Jurkat, Clone E6-1 (cell line): ENCODE measurements at regions not wholly inside any gene's neighbourhood (a gene's known extent, or its start where the extent isn't known, plus 50 kb on each side); places are given as distances from the start of the nearest gene placed in this dataset.
A peak's percentile ranks its signal among the peaks of the same experiment; 100 is the strongest.

Experiments used
- DNase-seq: peaks from one replicate; pipeline ENCODE4 v3.0.0-alpha.2; 2011; ENCODE audit warnings: low read depth, low spot score
- H3K4me3 ChIP-seq: 2 replicates; pipeline ENCODE4 v1.5.1; 2011; ENCODE audit warnings: mild to moderate bottlenecking, low read length, control low read depth, moderate library complexity

DNA sequence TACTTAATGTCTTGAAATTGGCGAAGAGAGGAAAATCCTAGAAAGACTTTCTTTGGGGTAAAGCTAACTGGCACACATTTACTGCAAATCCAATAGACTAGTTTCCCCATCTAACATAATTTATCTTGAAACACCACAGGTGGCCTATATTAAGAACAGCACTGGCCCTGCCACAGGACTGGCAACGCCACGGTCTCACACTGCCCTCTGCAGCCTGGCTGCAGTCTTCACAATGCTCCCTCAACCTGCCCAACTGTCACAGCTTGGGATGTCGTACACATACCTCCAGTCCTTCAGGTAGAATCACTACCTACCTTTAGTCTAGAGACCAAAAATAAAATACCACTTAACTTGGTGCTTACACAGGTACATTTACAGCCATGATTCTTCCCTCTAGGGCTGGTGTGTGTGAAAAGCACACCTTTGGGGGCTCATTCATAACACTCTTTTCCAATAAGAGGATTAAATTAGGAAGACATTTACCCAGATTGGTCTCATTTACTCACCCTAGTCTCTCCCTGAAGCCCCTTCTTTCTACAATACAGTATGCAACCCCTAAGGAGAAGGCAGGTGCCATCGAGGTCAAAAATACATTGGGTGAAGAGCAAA is 222.2 kb downstream of the C1D start:
- DNase-seq, result peak; percentile 20
- no peak overlapping the region for H3K4me3 ChIP-seq

GRCh38 chr2:67841711-67842110 is 221.1 kb downstream of the C1D start:
- H3K4me3 ChIP-seq, result no peak overlapping the region
- DNase-seq, result no peak

DNA sequence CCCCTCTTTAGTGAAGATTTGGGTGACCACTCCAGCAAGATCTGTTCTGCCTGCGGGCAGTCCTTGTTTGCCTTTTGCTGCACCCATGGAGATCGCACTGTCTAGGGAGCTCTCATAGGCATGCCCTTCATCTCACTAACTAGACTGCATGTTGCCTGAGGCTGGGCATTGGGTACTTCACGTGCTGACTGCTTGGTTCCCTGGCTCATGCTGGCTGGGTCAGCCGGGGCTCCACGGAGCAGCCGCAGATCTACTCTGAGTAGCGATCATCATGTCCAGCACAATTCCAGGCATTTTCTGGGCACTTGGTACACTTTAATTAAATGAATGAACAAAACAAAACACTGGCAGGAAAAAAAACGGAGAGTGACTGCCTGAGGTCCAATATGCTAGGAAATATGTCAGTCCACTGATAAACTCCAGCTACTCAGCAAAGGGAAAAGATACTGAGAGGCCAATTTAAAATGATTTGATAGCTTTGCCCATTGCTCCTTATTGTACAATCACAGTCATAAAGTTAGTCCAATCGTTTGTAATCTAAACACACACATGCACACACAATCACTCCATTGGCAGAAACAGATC is 220.3 kb downstream of the C1D start:
- DNase-seq, result no peak
- no peak overlapping the region for H3K4me3 ChIP-seq

GRCh38 chr2:67844024-67844540 is 218.7 kb downstream of the C1D start:
- H3K4me3 ChIP-seq, result no peak overlapping the region
- DNase-seq, result no peak

DNA sequence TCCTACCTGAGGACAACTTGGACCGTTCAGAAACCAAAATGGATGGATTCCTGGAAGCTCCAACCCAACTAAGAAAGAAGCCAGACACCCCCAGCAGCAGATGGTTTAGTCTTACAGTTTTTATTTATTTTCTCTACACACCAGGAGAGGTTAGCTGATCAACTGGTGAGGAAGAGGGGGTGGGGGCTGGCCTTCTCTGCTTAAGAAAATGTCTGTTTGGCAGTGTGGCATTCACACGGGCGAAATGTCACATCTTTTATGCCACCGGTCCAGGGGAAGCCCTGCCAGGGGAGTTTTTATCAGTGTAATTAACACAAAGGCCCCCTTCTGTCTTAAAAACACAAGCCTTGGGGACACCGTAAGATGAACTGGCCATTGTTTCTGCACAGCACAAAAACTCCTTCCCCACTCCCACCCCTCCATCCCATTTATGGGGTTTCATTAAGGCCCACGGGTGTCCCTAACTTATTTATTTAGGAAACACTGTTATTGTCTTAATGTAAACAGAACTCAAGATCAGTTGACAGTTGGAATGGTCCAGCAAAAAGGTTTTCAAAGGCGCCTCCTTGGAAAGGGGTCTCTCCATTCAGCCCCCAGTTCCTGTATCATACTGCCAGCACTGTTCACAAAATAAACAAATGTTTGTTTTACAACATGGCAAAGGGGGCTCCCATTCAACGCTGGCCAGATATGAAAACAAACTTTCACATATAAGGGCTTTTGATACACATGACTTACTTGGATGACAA is 217.0 kb downstream of the C1D start:
- no peak overlapping the region for H3K4me3 ChIP-seq
- no peak for DNase-seq

DNA sequence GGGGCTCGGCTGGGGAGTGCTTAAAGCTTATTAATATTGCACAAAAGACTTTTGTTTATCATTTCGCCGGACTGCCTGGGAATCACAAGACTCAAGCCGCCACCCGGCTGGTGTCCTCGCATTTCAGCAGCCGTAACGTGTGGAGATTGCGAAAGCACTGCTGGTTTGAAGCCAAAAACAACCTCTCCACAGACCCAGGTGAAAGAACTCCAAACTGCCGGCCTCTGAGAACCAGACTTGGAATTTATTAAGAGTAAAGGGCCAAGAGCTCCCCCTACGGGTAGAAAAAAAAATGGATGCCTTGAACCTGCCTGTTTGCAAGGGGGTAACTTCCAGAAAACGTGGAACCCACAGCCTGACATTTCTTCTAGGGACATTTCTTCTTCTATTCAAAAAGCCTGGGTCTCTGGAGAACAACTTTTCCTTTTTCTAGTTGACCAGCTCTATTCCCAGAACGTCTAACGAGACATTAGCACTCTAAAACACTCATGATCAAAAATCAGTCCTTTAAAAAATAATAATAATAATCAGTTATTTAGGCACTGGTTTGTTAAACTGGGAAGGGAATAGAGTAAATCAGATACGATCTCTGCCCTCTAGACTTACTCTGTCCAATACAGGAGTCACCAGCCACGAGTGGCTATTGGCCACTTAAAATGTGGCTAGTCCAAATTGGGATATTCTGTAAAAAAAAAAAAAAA is 216.3 kb downstream of the C1D start:
- DNase-seq, result peak; percentile 54
- H3K4me3 ChIP-seq, result no peak overlapping the region

DNA sequence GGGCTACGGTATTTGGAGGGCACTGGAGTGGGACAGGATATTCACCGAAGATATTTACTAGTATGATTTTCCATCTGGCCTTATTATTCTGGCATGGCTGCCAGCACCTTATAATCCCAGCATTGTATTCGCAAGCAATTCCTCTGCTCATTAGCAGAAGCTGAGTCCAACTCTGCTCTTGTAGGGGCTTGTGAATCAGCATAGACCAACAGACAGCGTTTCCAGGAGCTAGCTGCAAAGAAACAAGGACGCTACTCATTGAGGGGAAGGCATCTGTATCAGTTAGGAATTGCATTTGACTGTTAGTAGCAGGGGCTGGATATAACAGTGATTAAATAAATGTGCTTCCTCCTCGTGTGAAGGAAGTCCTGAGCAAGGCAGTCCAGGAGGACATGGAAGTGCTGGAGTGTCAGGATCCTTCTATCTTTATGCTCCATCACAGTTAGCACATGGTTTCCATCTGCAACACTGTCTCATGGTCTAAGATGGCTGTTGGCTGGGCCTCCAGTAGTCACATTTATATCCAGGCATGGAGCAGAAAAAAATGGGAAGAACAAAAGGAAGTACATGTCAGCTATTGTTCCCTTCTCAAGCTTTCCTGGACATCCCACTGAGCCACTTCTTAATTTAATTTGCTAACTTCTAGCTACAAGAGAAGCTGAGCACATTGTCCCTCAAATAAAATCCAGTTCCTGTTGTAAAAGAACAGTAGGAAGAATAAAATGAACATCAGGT is 214.1 kb downstream of the C1D start:
- H3K4me3 ChIP-seq, result no peak overlapping the region
- DNase-seq, result no peak

- H3K4me3 ChIP-seq, result no peak overlapping the region
- no peak for DNase-seq
Observed at GRCh38 chr2:67851016-67851415, 211.8 kb downstream of the C1D start.

- no peak overlapping the region for H3K4me3 ChIP-seq
- no peak for DNase-seq
Observed at GRCh38 chr2:67851956-67852824, 210.6 kb downstream of the C1D start.

GRCh38 chr2:67854103-67854743 is 208.6 kb downstream of the C1D start:
- no peak overlapping the region for H3K4me3 ChIP-seq
- DNase-seq, result no peak

DNA sequence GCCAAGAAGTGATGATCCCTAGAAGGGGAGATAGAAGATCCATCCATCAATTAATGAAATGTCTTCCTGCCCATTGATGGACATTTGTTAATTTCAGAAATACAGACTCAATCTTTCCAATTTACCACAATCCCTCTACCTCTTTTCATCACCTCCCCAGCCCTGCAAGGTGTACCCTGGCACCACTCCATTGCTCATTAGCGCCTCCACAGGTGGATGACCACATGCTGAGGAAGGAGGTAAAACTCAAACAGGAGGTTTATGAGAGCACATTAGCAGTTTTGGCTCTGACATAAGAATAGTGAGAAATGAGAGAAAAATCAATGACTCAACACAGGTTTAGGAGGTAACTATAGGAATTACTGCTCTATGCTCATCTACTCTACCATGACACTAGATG is 208.0 kb downstream of the C1D start:
- DNase-seq, result no peak

GRCh38 chr2:67856866-67857265 is 205.9 kb downstream of the C1D start:
- no peak overlapping the region for H3K4me3 ChIP-seq
- DNase-seq, result no peak

More for the DNA sequence above, 208.0 kb downstream of the C1D start:
- no peak overlapping the region for H3K4me3 ChIP-seq

- no peak overlapping the region for H3K4me3 ChIP-seq
- no peak for DNase-seq
Observed at GRCh38 chr2:67857836-67858235, 205.0 kb downstream of the C1D start.

DNA sequence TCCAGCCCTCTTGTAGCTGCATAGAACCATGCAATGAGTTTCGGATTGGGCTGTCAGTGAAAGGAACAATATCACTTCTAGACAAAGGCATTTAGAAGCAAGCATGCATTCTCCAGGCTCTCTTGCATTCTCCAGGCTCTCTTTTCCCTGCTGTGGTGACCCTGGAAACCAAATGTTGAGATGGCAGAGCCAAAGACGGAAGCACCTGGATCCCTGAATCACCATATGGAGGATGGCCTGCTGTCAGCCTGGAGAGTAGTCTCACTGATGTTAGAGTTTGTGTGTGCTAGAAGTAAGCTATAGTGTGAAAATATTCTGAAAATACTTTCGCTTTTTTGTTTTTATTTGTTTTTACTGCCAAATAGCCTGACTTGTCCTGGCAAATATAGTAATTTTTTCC is 203.9 kb downstream of the C1D start:
- H3K4me3 ChIP-seq, result no peak overlapping the region
- DNase-seq, result no peak

DNA sequence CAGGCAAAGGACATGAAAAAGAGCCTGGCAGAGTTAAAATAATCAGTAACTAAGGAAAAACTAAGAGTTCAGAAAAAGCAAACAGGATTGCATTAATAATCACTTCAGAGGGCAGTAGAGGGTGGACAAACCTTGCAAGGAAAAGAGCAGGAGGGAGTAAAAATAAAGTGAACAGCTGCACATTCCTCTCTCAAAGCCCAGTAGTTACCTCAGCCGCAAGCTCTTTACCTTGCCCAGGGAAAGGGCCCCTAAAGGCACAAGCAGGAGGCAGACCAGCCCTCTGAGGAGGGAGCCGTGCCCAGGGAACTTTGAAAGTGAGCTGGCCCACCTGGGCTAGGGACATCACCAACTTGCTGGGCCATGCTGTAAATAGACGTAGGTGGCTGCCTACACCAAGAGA is 196.9 kb downstream of the C1D start:
- no peak for DNase-seq
- H3K4me3 ChIP-seq, result no peak overlapping the region

DNA sequence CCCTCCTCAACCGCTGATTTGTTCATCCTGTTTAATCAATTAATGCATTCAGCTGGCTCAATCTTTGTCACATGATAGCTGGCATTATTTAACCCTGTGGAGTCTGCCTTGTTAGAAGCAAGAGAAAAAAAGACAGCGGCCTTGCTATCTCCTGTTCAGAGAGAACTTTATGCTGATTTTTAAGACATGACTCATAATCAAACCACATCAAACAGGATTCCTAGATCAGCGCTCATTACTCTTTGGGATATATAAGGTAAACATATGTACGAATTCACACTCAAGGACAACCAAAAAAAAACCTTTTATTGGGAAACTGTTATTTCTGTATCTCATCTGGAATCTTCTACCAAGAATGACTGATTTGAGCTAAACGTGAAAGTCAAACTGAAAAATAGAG is 195.1 kb downstream of the C1D start:
- no peak overlapping the region for H3K4me3 ChIP-seq
- no peak for DNase-seq

DNA sequence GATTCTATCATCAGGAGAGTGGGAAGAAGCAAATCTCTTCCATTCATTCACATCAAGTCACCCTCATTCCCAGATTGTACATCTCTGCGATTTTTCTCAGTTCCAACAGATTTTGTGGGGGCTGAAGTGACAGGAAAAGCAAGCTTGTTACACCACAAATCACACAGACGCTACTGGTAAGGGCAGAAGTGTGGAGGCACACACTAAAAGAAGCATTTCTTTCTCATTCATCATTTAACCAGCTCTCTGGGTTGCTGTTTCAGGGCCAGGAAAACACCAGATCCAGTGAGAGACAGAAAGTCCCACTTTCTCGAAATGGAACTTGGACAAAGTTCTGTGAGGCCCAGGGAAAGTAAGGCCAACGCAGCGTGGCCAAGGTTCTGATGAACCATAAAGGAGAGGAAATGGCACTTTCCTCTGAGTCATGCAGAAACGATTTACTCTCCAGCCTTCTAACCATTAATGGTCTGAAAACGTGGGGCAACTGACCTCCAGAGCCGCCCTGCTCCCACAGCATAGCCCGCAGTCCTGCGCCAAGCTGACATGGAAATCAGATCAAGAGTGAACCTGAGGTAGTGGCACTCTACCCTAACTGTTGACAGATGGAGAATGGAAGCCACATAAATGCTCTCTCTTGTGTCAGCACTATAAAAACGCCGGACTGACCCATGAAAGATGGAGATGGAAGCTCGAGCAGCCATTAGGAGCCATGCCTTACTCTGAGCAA is 191.0 kb downstream of the C1D start:
- no peak overlapping the region for H3K4me3 ChIP-seq
- no peak for DNase-seq
